Activated CD8-positive, alpha-beta T cell treated with anti-CD3 and anti-CD28 coated beads for 36 hours (primary cell): ENCODE measurements at regions not wholly inside any gene's neighbourhood (a gene's known extent, or its start where the extent isn't known, plus 50 kb on each side); places are given as distances from the start of the nearest gene placed in this dataset.

Source experiments
- ATAC-seq: fragments of 200-7000 bp; cut with Tn5 transposase; one replicate; pipeline ENCODE4 v1.10.0; 2021; ENCODE audit warnings: mild to moderate bottlenecking, moderate library complexity
- CTCF ChIA-PET: fragments of 350-600 bp; sonication (Branson Sonifier 250); formaldehyde crosslinking; loops from one replicate; lab custom pipeline; 2021; ENCODE audit warnings: antibody characterized with exemption; lab: Charles Lee
- POLR2A ChIA-PET: fragments of 350-600 bp; sonication (Branson Sonifier 250); formaldehyde crosslinking; loops from one replicate; lab custom pipeline; 2021; ENCODE audit warnings: antibody characterized with exemption; lab: Charles Lee
- DNase-seq: peaks from one replicate; pipeline ENCODE4 v3.0.0-alpha.2; 2020
- H3K27ac Mint-ChIP-seq: one replicate; pipeline ENCODE4 v1.8.0; 2021; ENCODE audit warnings: mild to moderate bottlenecking, mixed read lengths
- H3K27me3 Mint-ChIP-seq: one replicate; pipeline ENCODE4 v1.8.0; 2021; ENCODE audit warnings: mixed read lengths
- H3K36me3 Mint-ChIP-seq: one replicate; pipeline ENCODE4 v1.8.0; 2021; ENCODE audit warnings: low read depth, mixed read lengths
- H3K4me1 Mint-ChIP-seq: one replicate; pipeline ENCODE4 v1.8.0; 2021; ENCODE audit warnings: low read depth, mixed read lengths
- H3K4me3 Mint-ChIP-seq: one replicate; pipeline ENCODE4 v1.8.0; 2021; ENCODE audit warnings: mild to moderate bottlenecking, moderate library complexity, mixed read lengths
- H3K9me3 Mint-ChIP-seq: one replicate; pipeline ENCODE4 v1.8.0; 2021; ENCODE audit warnings: mixed read lengths
- CTCF ChIP-seq: fragments of 200-600 bp; IDR thresholded peaks from one replicate; pipeline ENCODE4 v1.8.0; 2022; ENCODE audit warnings: antibody characterized with exemption, mild to moderate bottlenecking
- intact Hi-C: fragments of 100-400 bp; cut with micrococcal nuclease; formaldehyde crosslinking; loops from one replicate; pipeline ENCODE4 v1.10.0; 2022

- Mint-ChIP-seq H3K36me3 (no peaks in the 10 kb centered on the region), H3K4me1 (no peaks in the 10 kb centered on the region), H3K27me3 (no peaks in the 10 kb centered on the region), H3K27ac (no peak overlapping the region), H3K4me3 (no peak overlapping the region), H3K9me3 (peaks cover 1% of the 10 kb centered on the region)
- ChIA-PET POLR2A (no interaction called here), CTCF (no interaction called here)
- intact Hi-C loops, result no loop called here
- no peak for TF ChIP-seq CTCF
- ATAC-seq (no peak), DNase-seq (no peak)
Measured at GRCh38 chr9:108634204-108634603, 221.6 kb downstream of the ACTL7B start.

GRCh38 chr9:108631496-108632285, 224.1 kb downstream of the ACTL7B start:
- no peaks in the 10 kb centered on the region for H3K4me1 Mint-ChIP-seq

DNA sequence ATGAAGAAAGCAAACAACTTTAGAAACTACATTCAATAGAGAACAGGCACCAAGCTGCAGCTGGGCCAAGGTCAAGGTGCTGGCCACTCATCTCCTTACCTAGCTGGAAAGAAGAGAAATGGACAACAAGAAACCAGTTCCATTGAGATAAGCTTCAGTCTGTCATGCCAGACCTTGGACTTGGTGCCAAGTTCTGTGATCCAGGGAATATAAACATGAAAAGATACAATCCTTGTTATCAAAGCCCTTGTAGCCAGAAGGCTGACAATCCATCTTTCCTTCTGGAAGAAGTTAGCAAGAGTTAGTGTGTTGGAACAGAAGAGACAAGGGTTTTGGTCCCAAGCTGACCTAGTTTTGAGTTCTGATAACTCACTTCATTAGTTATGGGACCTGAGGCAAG, 227.5 kb downstream of the ACTL7B start:
- Mint-ChIP-seq H3K27ac (no peak overlapping the region), H3K36me3 (no peaks in the 10 kb centered on the region), H3K9me3 (peaks cover 1% of the 10 kb centered on the region), H3K4me3 (no peak overlapping the region), H3K27me3 (no peaks in the 10 kb centered on the region), H3K4me1 (no peaks in the 10 kb centered on the region)
- CTCF ChIA-PET, result no interaction called here
- intact Hi-C loops, result no loop called here
- no peak for TF ChIP-seq CTCF
- DNase-seq (no peak), ATAC-seq (no peak)
- POLR2A ChIA-PET, result no interaction called here

More at GRCh38 chr9:108631496-108632285, 224.1 kb downstream of the ACTL7B start:
- DNase-seq (no peak), ATAC-seq (no peak)
- H3K4me3 Mint-ChIP-seq, result no peak overlapping the region
- CTCF ChIA-PET, result no interaction called here
- H3K27ac Mint-ChIP-seq, result no peak overlapping the region
- no peaks in the 10 kb centered on the region for H3K27me3 Mint-ChIP-seq
- H3K36me3 Mint-ChIP-seq, result no peaks in the 10 kb centered on the region
- intact Hi-C loops, result no loop called here
- no peak for TF ChIP-seq CTCF
- POLR2A ChIA-PET, result no interaction called here
- peaks cover 1% of the 10 kb centered on the region for H3K9me3 Mint-ChIP-seq

DNA sequence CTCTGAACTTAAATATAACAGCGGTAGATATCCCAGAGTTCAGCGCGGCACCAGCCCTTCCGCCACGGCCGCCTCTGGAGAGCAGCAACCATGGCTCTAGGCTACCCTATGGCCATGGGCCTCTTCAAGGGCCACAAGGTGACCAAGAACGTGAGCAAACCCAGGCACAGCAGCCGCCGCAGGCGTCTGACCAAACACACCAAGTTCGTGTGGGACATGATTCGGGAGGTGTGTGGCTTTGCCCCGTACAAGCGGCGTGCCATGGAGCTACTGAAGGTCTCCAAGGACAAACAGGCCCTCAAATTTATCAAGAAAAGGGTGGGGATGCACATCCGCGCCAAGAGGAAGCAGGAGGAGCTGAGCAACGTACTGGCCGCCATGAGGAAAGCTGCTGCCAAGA, 229.0 kb downstream of the ACTL7B start:
- Mint-ChIP-seq H3K27ac (no peak overlapping the region), H3K9me3 (peaks cover 1% of the 10 kb centered on the region), H3K4me3 (no peak overlapping the region), H3K36me3 (no peaks in the 10 kb centered on the region), H3K27me3 (no peaks in the 10 kb centered on the region), H3K4me1 (no peaks in the 10 kb centered on the region)
- no peak for TF ChIP-seq CTCF
- DNase-seq (no peak), ATAC-seq (no peak)
- CTCF ChIA-PET, result no interaction called here
- intact Hi-C loops, result no loop called here
- POLR2A ChIA-PET, result no interaction called here

- Mint-ChIP-seq H3K9me3 (no peaks in the 10 kb centered on the region), H3K4me3 (no peak overlapping the region), H3K4me1 (no peaks in the 10 kb centered on the region), H3K27me3 (no peaks in the 10 kb centered on the region), H3K36me3 (no peaks in the 10 kb centered on the region), H3K27ac (no peak overlapping the region)
- ChIA-PET CTCF (no interaction called here), POLR2A (no interaction called here)
- intact Hi-C loops, result no loop called here
- TF ChIP-seq CTCF, result no peak
- DNase-seq (no peak), ATAC-seq (no peak)
Measured at GRCh38 chr9:108621991-108622855, 233.6 kb downstream of the ACTL7B start.
